ENCODE measurements at regions not wholly inside any gene's neighbourhood (a gene's known extent, or its start where the extent isn't known, plus 50 kb on each side); places are given as distances from the start of the nearest gene placed in this dataset.
"Not testable (repeated sequence)": the region's sequence is repeated elsewhere in the genome, so short reads cannot be mapped to it uniquely, and the experiment has no call there.

GRCh38 chrX:152587523-152587922 lies 50.2 kb upstream of the GABRQ start:
- not testable (repeated sequence) for TF ChIP-seq CTCF (conservative IDR thresholded peaks at IDR 0.05 in 1 of 2, IDR thresholded peaks at IDR 0.05 in 1 of 2; ENCODE audit: extremely low read depth in 1 of 2, insufficient read depth in 1 of 2, low read depth in 1 of 2, low read length in 2 of 2); EZH2 (IDR thresholded peaks at IDR 0.05; ENCODE audit: borderline replicate concordance, low read length)
